Effector memory CD4-positive, alpha-beta T cell (primary cell): ENCODE measurements at regions not wholly inside any gene's neighbourhood (a gene's known extent, or its start where the extent isn't known, plus 50 kb on each side); places are given as distances from the start of the nearest gene placed in this dataset.

Source experiments
- DNase-seq, 3 donors: peaks; one replicate each; pipeline ENCODE4 v3.0.0-alpha.2; 2020
- H3K27ac ChIP-seq: 2 replicates; pipeline ENCODE4 v1.7.0; 2013; ENCODE audit warnings: mild to moderate bottlenecking, low read length, moderate library complexity; ENCODE audit not compliant: insufficient read depth, poor library complexity, severe bottlenecking
- H3K27me3 ChIP-seq: replicated peaks from 2 replicates; pipeline ENCODE4 v1.7.0; 2013; ENCODE audit warnings: mild to moderate bottlenecking, low read length; ENCODE audit not compliant: insufficient read depth, control insufficient read depth, poor library complexity, severe bottlenecking
- H3K36me3 ChIP-seq: 2 replicates; pipeline ENCODE4 v1.7.0; 2013; ENCODE audit warnings: mild to moderate bottlenecking, low read length, moderate library complexity; ENCODE audit not compliant: control insufficient read depth, insufficient read depth
- H3K4me1 ChIP-seq: 2 replicates; pipeline ENCODE4 v1.7.0; 2013; ENCODE audit warnings: low read length, mild to moderate bottlenecking; ENCODE audit not compliant: control insufficient read depth, insufficient read depth, poor library complexity, severe bottlenecking
- H3K4me3 ChIP-seq: 2 replicates; pipeline ENCODE4 v1.7.0; 2013; ENCODE audit warnings: low read length, low read depth, mild to moderate bottlenecking; ENCODE audit not compliant: insufficient read depth, poor library complexity, severe bottlenecking
- H3K9me3 ChIP-seq: 2 replicates; pipeline ENCODE4 v1.7.0; 2013; ENCODE audit warnings: mild to moderate bottlenecking, low read length, moderate library complexity; ENCODE audit not compliant: control insufficient read depth

GRCh38 chr4:20462426-20463175, 210.9 kb downstream of the SLIT2 start:
- no peaks in the 10 kb centered on the region for H3K9me3 ChIP-seq
- no peak overlapping the region for H3K4me3 ChIP-seq
- H3K36me3 ChIP-seq, result no peaks in the 10 kb centered on the region
- H3K27ac ChIP-seq, result no peak overlapping the region
- DNase-seq, result no peak
- no peaks in the 10 kb centered on the region for H3K27me3 ChIP-seq
- no peaks in the 10 kb centered on the region for H3K4me1 ChIP-seq

DNA sequence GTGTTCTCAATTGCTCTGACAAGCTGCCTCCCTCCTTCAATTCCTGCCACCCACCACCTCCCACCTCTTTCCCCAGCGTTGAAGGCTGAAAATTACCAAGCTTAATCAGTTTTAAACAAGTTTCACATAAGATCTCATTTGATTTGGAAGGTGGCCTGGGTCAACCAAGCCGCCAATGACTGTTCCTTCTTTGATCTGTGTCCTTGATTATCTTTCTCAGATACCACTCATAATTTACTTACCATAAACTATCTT, 211.4 kb downstream of the SLIT2 start:
- Histone ChIP-seq H3K4me3 (no peak overlapping the region), H3K9me3 (no peaks in the 10 kb centered on the region), H3K27me3 (no peaks in the 10 kb centered on the region), H3K4me1 (no peaks in the 10 kb centered on the region), H3K27ac (no peak overlapping the region), H3K36me3 (no peaks in the 10 kb centered on the region)
- DNase-seq, result no peak

DNA sequence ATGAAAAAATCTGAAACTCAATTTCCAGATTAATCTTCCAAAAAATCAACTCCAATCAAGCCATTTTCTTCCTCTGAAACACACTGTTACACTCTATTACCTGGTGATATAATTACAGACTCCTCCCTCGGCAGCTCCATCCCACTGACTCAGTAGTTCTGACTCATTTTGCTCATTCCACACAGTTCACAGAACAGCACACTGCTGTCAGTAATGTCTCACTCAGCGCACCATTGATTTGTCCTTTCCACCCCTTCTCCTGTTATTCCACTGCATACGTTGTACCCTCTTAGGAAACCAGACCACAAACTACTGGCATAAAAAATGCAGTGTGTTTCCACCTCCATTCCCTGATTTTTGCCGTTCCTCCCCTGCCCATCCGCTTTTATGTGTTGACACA, 212.7 kb downstream of the SLIT2 start:
- no peak for DNase-seq
- no peak overlapping the region for H3K27ac ChIP-seq
- no peaks in the 10 kb centered on the region for H3K4me1 ChIP-seq
- no peaks in the 10 kb centered on the region for H3K27me3 ChIP-seq
- no peak overlapping the region for H3K4me3 ChIP-seq
- H3K9me3 ChIP-seq, result no peaks in the 10 kb centered on the region
- no peaks in the 10 kb centered on the region for H3K36me3 ChIP-seq

DNA sequence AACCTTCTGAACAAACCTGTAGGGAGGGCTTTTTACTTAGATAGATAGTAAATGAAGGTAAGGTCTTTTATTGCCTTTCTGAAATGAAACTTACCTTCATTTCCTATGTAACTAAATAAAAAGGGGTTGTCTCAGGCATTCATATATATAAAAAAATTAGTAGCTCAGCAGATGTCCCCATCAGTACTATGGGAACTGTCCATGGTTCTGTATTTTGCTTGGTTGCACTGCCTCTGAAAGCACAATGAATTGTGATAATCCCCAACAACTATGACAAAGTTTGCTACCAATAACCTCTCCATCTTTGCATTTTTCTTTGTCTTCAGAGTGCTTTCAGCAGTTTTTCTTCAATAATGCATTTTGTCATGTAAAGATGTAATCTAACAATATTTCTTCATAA, 222.4 kb downstream of the SLIT2 start:
- no peaks in the 10 kb centered on the region for H3K36me3 ChIP-seq
- H3K9me3 ChIP-seq, result no peaks in the 10 kb centered on the region
- DNase-seq, result no peak

GRCh38 chr4:20478412-20478811, 221.8 kb upstream of the PACRGL start:
- no peak for DNase-seq
- Histone ChIP-seq H3K27ac (no peak overlapping the region), H3K27me3 (no peaks in the 10 kb centered on the region)

More for the DNA sequence above, 222.4 kb downstream of the SLIT2 start:
- H3K4me3 ChIP-seq, result no peak overlapping the region
- no peak overlapping the region for H3K27ac ChIP-seq
- no peaks in the 10 kb centered on the region for H3K4me1 ChIP-seq
- H3K27me3 ChIP-seq, result no peaks in the 10 kb centered on the region

GRCh38 chr4:20480165-20480947, 219.9 kb upstream of the PACRGL start:
- Histone ChIP-seq H3K27ac (no peak overlapping the region), H3K36me3 (no peaks in the 10 kb centered on the region), H3K4me3 (no peak overlapping the region), H3K27me3 (no peaks in the 10 kb centered on the region), H3K9me3 (no peaks in the 10 kb centered on the region), H3K4me1 (no peaks in the 10 kb centered on the region)
- DNase-seq, result no peak

More at GRCh38 chr4:20478412-20478811, 221.8 kb upstream of the PACRGL start:
- Histone ChIP-seq H3K4me3 (no peak overlapping the region), H3K9me3 (no peaks in the 10 kb centered on the region), H3K4me1 (no peaks in the 10 kb centered on the region), H3K36me3 (no peaks in the 10 kb centered on the region)

- H3K4me1 ChIP-seq, result no peaks in the 10 kb centered on the region
- no peaks in the 10 kb centered on the region for H3K9me3 ChIP-seq
- no peaks in the 10 kb centered on the region for H3K27me3 ChIP-seq
- DNase-seq, result no peak
- H3K4me3 ChIP-seq, result no peak overlapping the region
- H3K27ac ChIP-seq, result no peak overlapping the region
- H3K36me3 ChIP-seq, result no peaks in the 10 kb centered on the region
Observed at GRCh38 chr4:20483416-20483815, 216.8 kb upstream of the PACRGL start.

DNA sequence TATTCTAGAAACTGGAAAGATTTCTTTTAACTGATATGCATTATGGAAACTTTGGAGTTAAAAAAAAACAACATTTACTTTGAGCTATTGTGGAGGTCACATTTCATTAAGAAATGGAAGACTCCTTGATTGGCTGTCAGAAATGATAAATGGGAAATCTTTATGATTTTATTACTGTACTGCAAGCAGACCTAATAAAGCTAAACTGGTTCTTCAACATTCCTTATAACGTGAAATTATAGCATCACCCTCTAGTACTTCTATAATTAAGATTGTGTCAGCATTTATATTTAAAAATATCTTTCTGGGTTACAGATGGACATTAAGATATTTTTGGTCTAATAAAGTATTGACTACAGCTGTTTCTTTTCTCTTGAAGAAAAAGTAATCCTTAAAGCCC, 213.8 kb upstream of the PACRGL start:
- no peak overlapping the region for H3K27ac ChIP-seq
- H3K4me1 ChIP-seq, result no peaks in the 10 kb centered on the region
- no peaks in the 10 kb centered on the region for H3K36me3 ChIP-seq
- H3K9me3 ChIP-seq, result no peaks in the 10 kb centered on the region
- H3K27me3 ChIP-seq, result no peaks in the 10 kb centered on the region
- no peak for DNase-seq
- no peak overlapping the region for H3K4me3 ChIP-seq

DNA sequence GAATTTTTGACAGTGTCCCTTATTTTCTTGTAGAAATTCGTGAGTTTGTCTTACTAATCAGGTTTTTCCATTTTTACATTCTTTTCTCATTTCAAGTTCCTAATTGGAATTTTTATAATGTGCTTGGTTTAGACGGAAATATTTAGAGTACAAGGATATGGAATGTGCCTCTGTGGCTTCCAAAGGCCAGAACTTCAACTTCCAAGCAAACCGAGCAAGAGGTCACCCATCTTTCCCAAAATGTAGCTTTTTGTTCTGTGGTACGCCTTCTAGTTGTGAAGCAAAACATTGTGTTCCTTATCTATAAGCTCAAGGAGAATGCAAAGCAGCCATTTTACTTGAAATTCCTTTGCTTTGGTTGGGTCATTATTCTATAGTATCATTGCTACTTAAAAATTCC, 212.8 kb upstream of the PACRGL start:
- DNase-seq, result no peak
- no peak overlapping the region for H3K4me3 ChIP-seq
- H3K27ac ChIP-seq, result no peak overlapping the region
- no peaks in the 10 kb centered on the region for H3K4me1 ChIP-seq
- no peaks in the 10 kb centered on the region for H3K9me3 ChIP-seq
- H3K36me3 ChIP-seq, result no peaks in the 10 kb centered on the region
- H3K27me3 ChIP-seq, result no peaks in the 10 kb centered on the region

- no peak overlapping the region for H3K4me3 ChIP-seq
- H3K36me3 ChIP-seq, result no peaks in the 10 kb centered on the region
- H3K27me3 ChIP-seq, result no peaks in the 10 kb centered on the region
- H3K4me1 ChIP-seq, result no peaks in the 10 kb centered on the region
- no peak overlapping the region for H3K27ac ChIP-seq
- H3K9me3 ChIP-seq, result no peaks in the 10 kb centered on the region
- no peak for DNase-seq
Observed at GRCh38 chr4:20487852-20488251, 212.4 kb upstream of the PACRGL start.
